ENCODE measurements at regions not wholly inside any gene's neighbourhood (a gene's known extent, or its start where the extent isn't known, plus 50 kb on each side); places are given as distances from the start of the nearest gene placed in this dataset.
"Not testable (repeated sequence)": the region's sequence is repeated elsewhere in the genome, so short reads cannot be mapped to it uniquely, and the experiment has no call there.

- DNase-seq, result no peak
Observed at GRCh38 chr4:126898815-126899214, 733.9 kb upstream of the INTU start.

GRCh38 chr4:126899331-126899801 is 733.4 kb upstream of the INTU start:
- no peak for DNase-seq

GRCh38 chr4:126906466-126906865 is 726.3 kb upstream of the INTU start:
- DNase-seq, result no peak

- DNase-seq, result no peak
Observed at GRCh38 chr4:126907389-126907788, 725.4 kb upstream of the INTU start.

GRCh38 chr4:126916049-126916625 is 716.6 kb upstream of the INTU start:
- DNase-seq, result no peak

DNA sequence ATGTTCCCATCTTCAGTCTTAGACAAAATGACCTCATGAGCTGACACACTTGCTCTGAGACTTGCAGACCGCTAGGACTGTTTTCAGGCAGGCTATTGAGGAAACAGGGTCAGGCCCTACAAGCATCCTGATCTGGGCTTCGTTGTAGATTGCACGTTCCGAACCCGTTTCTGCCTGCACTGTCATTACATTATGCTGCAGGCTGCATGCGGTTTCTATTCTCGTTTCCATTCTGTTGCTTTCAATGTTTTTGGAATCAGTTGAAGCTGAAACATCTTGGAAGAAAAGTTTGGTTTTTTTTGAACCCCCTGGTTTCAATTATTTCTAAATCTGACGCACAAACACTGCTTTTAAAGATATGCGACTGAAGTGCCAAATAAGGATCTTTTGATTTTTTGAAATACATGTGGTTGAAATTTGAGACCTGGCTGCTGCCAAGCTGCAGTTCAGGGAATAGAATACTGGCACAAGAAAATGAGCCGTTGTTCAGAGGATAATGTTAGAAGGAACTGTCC is 716.1 kb upstream of the INTU start:
- no peak for DNase-seq

GRCh38 chr4:126922328-126922938 is 710.3 kb upstream of the INTU start:
- DNase-seq, result not testable (repeated sequence)

GRCh38 chr4:126924237-126924636 is 708.5 kb upstream of the INTU start:
- no peak for DNase-seq

DNA sequence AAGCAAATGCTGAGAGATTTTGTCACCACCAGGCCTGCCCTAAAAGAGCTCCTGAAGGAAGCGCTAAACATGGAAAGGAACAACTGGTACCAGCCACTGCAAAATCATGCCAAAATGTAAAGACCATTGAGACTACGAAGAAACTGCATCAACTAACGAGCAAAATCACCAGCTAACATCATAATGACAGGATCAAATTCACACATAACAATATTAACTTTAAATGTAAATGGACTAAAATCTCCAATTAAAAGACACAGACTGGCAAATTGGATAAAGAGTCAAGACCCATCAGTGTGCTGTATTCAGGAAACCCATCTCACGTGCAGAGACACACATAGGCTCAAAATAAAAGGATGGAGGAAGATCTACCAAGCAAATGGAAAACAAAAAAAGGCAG is 702.7 kb upstream of the INTU start:
- DNase-seq, result not testable (repeated sequence)

GRCh38 chr4:126935801-126936200 is 697.0 kb upstream of the INTU start:
- DNase-seq, result no peak

DNA sequence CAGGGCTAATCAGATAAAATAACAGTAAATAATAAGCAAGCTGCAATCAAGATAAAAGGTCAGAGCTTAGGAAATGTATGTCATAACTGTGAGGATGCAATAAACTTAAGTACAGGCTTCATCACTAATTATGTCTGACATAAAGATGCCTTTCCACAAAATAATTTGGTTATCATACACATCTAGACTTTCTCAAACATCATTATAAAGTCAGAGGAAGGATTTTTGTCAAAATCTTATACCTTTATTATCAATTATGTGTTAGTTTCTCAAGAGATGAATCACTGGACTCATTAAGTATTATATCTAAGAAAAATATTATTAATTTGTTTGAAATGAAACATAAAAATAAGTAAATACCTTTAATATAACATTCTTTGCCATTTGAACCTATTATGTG is 695.4 kb upstream of the INTU start:
- no peak for DNase-seq

- DNase-seq, result no peak
Observed at GRCh38 chr4:126937846-126938422, 694.8 kb upstream of the INTU start.

- no peak for DNase-seq
Observed at GRCh38 chr4:126939401-126939800, 693.4 kb upstream of the INTU start.

DNA sequence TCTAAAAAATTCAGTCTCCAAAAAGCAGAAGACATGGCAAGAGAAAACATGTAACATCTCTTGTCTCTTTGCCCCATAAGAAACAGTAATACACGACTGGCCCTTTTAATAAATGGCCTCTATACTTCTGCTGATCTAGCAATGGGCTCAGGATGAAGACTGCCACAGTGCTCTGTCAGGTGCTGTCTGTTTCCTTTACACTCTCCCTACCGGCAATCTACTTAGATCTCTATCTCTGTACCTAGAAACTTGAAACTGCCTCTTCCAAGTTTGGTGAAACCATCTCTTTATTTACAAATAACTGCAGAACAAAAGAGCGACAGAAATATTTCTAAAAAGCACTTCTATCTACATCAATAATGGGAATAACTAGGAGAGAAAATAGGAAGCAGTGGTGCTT is 685.2 kb upstream of the INTU start:
- DNase-seq, result no peak

DNA sequence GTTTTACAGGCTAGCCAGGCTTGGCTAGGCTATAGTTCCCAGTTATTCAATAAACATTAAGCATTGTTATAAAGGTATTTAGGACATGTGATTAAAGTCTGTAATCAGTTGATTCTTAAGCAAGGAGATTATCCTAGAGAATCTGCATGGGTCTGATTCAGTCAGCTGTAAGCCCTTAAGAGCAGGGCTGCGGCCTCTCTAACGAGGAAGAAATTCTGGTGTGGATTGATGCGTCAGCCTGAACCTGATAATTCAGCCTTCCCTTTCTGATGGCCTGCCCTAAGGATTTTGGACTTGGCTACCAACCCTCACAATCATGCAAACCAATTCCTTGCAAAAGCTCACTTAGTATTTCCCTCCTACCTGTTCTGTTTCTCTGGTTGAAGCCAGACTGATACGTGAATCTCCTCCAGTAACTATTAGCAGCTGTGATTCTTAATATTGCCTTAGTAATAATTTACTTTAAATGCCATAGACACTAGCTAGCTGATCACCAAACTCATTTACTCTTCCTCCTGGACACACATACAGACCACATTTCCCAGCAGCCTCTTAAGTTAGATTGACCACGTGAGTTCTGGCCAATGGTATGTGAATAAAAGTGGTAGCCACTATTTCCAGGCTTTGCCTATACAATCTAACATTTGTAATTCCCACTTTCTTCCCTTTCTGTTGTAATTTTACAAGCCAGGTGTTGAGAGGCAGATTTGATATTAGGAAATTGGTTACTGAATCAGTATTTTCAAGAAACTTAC is 678.0 kb upstream of the INTU start:
- no peak for DNase-seq

DNA sequence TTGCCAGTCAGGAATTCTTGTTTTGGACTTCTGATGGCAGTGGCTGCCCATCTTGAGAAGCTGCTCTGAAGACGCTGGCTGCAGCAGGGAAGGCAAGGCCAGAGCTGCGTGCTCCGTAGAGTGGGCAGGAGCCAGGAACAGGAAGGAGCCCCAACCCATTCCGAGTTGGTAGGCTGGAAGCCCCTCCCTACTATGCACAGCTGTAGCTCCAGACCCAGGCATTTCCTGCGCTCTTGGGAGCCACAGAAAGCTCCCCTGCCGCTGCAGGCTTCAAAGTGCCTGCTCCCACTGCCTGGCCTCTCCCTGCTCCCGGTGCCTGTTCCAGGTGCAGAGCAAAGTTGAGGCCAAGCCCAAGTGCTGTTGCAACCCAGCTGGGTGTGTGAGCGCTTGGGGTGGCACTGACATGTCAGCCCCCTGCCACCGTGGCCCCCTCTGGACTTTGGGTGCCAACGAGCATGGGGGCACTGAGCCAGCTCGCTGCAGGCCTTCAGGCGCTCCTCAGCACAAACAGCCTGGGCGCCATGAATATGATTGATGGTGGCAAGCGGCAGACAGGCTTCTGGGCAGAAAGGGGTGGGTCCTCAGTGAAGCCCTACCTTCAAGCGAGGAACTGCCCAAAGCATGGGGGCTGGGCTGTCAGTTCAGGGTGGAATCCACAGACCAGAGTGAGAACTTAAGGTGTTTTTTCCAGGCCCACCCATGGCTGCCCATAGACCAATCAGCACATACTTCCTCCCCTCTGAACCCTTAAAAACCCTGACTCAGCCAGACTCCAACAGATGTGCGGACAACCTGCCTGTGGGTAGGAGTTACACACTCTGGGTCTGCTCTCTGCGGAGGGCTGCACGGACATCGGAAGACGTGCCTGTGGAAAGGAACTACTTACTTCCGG is 677.2 kb upstream of the INTU start:
- DNase-seq, result no peak

GRCh38 chr4:126956184-126956897 is 676.4 kb upstream of the INTU start:
- DNase-seq, result no peak

- no peak for DNase-seq
Observed at GRCh38 chr4:126957556-126957955, 675.2 kb upstream of the INTU start.

DNA sequence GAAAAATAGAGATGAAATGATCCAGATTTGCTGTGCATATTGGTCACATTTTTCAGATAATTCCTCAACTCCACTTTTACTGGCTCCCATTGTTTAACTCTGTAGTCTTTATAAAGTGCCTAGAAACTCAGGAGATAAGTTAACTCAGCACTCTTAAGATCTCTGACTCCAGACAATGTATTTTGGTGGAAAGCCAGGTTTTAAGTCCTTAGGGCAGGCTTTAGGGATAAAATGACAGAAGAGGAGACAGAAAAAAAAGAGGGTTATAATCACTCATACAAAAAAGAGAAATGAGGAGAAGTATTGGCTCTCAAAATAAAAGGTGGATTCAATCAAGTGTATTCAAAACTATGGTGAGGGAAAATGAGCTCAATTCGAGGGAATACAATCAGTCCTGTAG is 674.8 kb upstream of the INTU start:
- DNase-seq, result no peak

GRCh38 chr4:126958482-126958881 is 674.3 kb upstream of the INTU start:
- DNase-seq, result no peak

DNA sequence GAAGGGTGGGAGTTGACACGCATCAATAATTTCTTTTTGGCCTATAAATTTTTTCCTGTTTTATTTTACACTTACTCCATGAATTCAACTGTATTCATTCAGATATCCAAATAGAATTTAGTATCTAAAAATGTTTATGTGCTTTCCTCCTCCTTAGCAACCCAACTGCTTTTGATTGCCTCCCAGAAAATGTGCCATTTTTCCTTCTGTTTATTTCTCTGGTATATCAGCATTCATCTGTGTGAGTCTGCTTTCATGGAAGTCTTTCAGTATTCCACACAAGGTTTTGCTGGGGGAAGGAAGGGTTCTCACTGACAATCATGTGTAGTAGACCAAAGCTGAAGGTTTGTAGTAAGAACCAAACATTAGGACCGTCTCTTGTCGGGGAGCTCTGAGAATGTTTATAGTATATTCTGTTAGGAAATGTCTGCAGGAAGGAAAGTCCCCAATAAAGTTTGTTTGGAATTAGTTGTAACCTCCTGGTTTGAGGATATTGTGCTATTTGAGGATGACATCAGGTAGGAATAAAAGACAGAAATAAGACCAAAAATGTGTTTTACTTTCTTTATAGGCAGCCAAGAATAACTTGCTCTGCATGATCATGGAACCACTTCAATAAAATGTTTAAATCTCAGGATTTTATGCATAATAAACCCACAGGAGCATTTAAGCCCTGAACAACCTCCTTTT is 673.6 kb upstream of the INTU start:
- no peak for DNase-seq
